Mononuclear cell (primary cell): ENCODE measurements at regions not wholly inside any gene's neighbourhood (a gene's known extent, or its start where the extent isn't known, plus 50 kb on each side); places are given as distances from the start of the nearest gene placed in this dataset.

ENCODE experiments used
- H3K27me3 ChIP-seq: 2 replicates; pipeline ENCODE4 v1.6.0; 2011; ENCODE audit warnings: low read length, control low read depth; ENCODE audit not compliant: insufficient read depth
- H3K4me1 ChIP-seq: 2 replicates; pipeline ENCODE4 v1.5.1; 2011; ENCODE audit warnings: mild to moderate bottlenecking, low read length, control low read depth; ENCODE audit not compliant: insufficient read depth
- H3K4me3 ChIP-seq: 2 replicates; pipeline ENCODE4 v1.5.1; 2011; ENCODE audit warnings: mild to moderate bottlenecking, low read length, moderate library complexity
- H3K9me3 ChIP-seq: 2 replicates; pipeline ENCODE4 v1.5.1; 2011; ENCODE audit warnings: low read depth, mild to moderate bottlenecking, control low read depth, low read length

GRCh38 chr21:28277324-28277723 is 715.4 kb downstream of the LTN1 start:
- H3K27me3 ChIP-seq = no peaks in the 10 kb centered on the region
- no peaks in the 10 kb centered on the region for H3K4me1 ChIP-seq
- H3K9me3 ChIP-seq = no peaks in the 10 kb centered on the region
- H3K4me3 ChIP-seq = no peak overlapping the region

DNA sequence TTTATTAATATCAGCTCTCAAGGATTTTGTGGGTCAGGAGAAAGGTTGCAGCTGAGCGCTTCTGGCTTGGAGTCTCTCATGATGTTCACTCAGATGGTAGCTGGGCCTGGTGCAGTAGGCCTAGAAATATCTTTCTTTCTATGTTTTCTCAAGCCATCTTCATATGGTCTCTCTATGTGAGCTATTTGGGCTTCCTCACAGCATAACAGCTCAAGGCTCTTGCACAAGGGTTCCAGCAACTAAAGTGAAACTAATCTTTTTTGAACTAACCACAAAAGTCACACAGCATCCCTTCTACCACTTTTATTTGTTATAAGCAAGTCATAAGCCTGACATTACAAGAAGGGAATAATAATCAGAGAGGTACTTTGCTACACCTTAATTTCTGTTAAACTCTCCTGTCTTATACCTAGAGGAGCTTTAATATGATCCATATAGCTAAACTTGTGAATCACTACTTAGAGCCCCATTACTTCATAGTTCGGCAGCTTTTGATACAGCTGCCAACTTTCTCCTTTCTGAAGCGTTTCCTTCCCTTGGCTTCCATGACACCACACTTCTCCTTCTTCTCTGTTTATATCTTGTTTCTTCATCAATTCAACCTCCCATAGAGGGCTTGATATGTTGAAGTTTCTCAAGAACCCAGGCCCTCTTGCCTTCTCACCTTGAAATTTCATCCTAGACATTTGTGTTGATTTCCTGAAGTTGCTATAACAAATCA is 720.2 kb downstream of the LTN1 start:
- Histone ChIP-seq H3K27me3 (no peaks in the 10 kb centered on the region), H3K4me1 (no peaks in the 10 kb centered on the region), H3K9me3 (no peaks in the 10 kb centered on the region), H3K4me3 (no peak overlapping the region)

DNA sequence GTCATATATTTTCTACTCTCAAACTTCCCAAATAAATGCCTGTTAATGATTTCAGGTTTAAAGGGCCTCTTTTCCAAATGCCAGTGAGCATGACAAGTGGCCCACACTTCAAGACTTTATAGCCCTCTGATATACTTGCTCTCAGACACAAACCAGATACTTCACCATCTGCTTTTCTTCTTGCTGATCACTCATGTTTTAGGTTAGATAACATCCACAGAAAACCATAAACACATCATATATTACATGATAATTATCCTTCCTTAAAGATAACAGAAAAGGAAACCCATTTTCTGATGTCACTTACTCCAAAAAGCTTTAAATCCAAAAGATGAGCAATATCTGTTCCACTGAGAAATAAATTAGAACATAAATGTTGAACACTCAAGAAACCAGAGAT is 723.5 kb downstream of the LTN1 start:
- Histone ChIP-seq H3K27me3 (no peaks in the 10 kb centered on the region), H3K4me1 (no peaks in the 10 kb centered on the region), H3K9me3 (no peaks in the 10 kb centered on the region), H3K4me3 (no peak overlapping the region)

- Histone ChIP-seq H3K27me3 (no peaks in the 10 kb centered on the region), H3K4me3 (no peak overlapping the region), H3K9me3 (no peaks in the 10 kb centered on the region), H3K4me1 (no peaks in the 10 kb centered on the region)
Observed at GRCh38 chr21:28268685-28269084, 724.0 kb downstream of the LTN1 start.

GRCh38 chr21:28267449-28267848 is 725.2 kb downstream of the LTN1 start:
- Histone ChIP-seq H3K27me3 (no peaks in the 10 kb centered on the region), H3K9me3 (no peaks in the 10 kb centered on the region), H3K4me3 (no peak overlapping the region), H3K4me1 (no peaks in the 10 kb centered on the region)

DNA sequence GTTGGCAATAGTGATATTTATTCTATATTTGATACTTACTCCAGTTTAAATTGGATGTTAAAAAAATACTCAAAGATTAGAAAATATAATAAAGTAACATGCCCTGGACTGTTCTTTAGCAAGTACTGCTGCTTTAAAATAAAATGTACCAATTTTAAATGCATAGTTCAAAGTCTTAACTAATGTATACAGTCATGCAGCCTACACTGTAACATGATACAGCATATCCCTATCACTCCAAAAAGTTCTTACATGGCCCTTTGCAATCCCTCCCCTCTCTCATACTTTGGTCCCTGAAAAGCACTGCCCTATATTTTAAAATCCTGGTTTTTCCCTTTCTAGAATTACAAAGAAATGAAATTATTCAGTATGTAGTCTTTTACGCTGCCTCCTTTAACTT is 726.6 kb downstream of the LTN1 start:
- no peaks in the 10 kb centered on the region for H3K4me1 ChIP-seq
- H3K4me3 ChIP-seq = no peak overlapping the region
- no peaks in the 10 kb centered on the region for H3K9me3 ChIP-seq
- no peaks in the 10 kb centered on the region for H3K27me3 ChIP-seq

GRCh38 chr21:28263974-28264373 is 728.7 kb downstream of the LTN1 start:
- H3K4me1 ChIP-seq = no peaks in the 10 kb centered on the region
- H3K27me3 ChIP-seq = no peaks in the 10 kb centered on the region
- no peak overlapping the region for H3K4me3 ChIP-seq
- no peaks in the 10 kb centered on the region for H3K9me3 ChIP-seq

DNA sequence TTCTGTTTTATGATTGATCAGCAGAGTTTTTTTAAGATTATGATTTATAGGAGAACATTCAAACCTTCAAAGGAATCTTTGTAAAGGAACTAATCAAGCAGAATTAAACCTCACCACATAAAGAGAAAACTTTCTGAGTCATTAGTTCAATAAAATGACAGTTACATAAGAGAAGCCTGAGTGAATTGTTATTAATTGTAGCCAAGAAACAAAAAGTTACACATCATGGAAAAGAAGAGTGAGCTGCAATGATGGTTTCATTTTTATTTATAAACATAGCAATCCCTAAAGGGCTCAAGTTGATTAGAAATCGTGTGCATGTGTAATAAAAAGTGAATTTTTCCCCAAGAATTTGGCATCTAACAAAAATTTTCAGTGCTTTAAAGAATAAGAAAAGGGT is 731.4 kb downstream of the LTN1 start:
- H3K27me3 ChIP-seq = no peaks in the 10 kb centered on the region
- H3K9me3 ChIP-seq = no peaks in the 10 kb centered on the region
- no peaks in the 10 kb centered on the region for H3K4me1 ChIP-seq
- H3K4me3 ChIP-seq = no peak overlapping the region

- H3K9me3 ChIP-seq = no peaks in the 10 kb centered on the region
- H3K4me1 ChIP-seq = no peaks in the 10 kb centered on the region
- no peak overlapping the region for H3K4me3 ChIP-seq
- H3K27me3 ChIP-seq = no peaks in the 10 kb centered on the region
Observed at GRCh38 chr21:28257276-28257675, 735.4 kb downstream of the LTN1 start.

DNA sequence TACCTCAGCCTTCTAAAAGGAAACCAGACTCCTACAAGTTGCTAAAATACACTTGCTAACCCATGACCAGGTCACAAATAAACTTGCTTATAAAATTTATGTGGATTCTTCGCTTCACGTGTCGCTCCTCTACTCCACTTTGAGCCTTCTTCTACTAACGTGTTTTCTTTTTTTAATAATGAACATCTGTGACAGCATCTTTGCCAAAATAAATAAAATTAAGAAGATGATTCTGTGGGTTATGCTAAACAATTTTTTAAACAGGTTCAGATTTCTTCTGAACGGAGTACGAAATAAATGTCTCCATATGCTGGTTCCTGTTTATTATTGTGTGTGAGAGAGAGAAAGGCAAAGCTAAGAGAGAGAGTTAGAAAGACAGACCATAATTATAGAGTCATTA is 735.8 kb downstream of the LTN1 start:
- Histone ChIP-seq H3K4me1 (no peaks in the 10 kb centered on the region), H3K9me3 (no peaks in the 10 kb centered on the region), H3K4me3 (no peak overlapping the region), H3K27me3 (no peaks in the 10 kb centered on the region)

- Histone ChIP-seq H3K9me3 (no peaks in the 10 kb centered on the region), H3K4me1 (no peaks in the 10 kb centered on the region), H3K4me3 (no peak overlapping the region), H3K27me3 (no peaks in the 10 kb centered on the region)
Observed at GRCh38 chr21:28256420-28256831, 736.3 kb downstream of the LTN1 start.

GRCh38 chr21:28253961-28254360 is 738.7 kb downstream of the LTN1 start:
- H3K4me3 ChIP-seq = no peak overlapping the region
- no peaks in the 10 kb centered on the region for H3K4me1 ChIP-seq
- no peaks in the 10 kb centered on the region for H3K9me3 ChIP-seq
- no peaks in the 10 kb centered on the region for H3K27me3 ChIP-seq

- H3K4me3 ChIP-seq = no peak overlapping the region
- no peaks in the 10 kb centered on the region for H3K9me3 ChIP-seq
- no peaks in the 10 kb centered on the region for H3K4me1 ChIP-seq
- no peaks in the 10 kb centered on the region for H3K27me3 ChIP-seq
Observed at GRCh38 chr21:28253338-28253737, 739.3 kb downstream of the LTN1 start.

DNA sequence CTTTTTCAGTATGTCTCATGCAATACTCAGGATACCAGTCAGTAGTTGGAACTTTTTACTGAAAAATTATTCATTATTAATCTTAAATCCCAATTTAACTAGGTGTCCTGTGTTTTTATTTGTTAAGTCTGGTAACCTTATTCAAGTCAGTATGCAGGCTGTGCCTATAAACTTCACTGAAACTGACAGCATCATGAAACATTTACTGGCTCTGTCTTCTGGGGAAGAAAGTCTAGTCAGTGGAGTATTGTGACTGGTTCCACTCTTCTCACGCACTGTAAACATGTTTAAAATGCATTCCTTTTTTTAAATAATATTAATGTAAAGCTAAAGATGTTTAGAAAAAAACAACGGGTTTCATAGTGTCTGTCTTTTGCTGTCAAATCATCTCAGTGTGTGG is 739.7 kb downstream of the LTN1 start:
- H3K27me3 ChIP-seq = no peaks in the 10 kb centered on the region
- no peaks in the 10 kb centered on the region for H3K4me1 ChIP-seq
- H3K4me3 ChIP-seq = no peak overlapping the region
- H3K9me3 ChIP-seq = no peaks in the 10 kb centered on the region

- Histone ChIP-seq H3K27me3 (no peaks in the 10 kb centered on the region), H3K4me1 (no peaks in the 10 kb centered on the region), H3K4me3 (no peak overlapping the region), H3K9me3 (no peaks in the 10 kb centered on the region)
Observed at GRCh38 chr21:28250946-28251345, 741.7 kb downstream of the LTN1 start.

- Histone ChIP-seq H3K4me3 (no peak overlapping the region), H3K9me3 (no peaks in the 10 kb centered on the region), H3K4me1 (no peaks in the 10 kb centered on the region), H3K27me3 (no peaks in the 10 kb centered on the region)
Observed at GRCh38 chr21:28247454-28248020, 745.1 kb downstream of the LTN1 start.
